ENCODE measurements at regions not wholly inside any gene's neighbourhood (a gene's known extent, or its start where the extent isn't known, plus 50 kb on each side); places are given as distances from the start of the nearest gene placed in this dataset.

- TF ChIP-seq EZH2phosphoT487 (conservative IDR thresholded peaks at IDR 0.05; ENCODE audit: low read length) (no peak), CTCF (IDR thresholded peaks at IDR 0.05; ENCODE audit: insufficient read depth, low read length, poor library complexity, severe bottlenecking) (no peak)
- no peaks in the 10 kb centered on the region for H3K9me2 ChIP-seq (replicated peaks; ENCODE audit: insufficient read depth, low read length)
- H3K9ac ChIP-seq (ENCODE audit: low read length) = no peak overlapping the region
- H3K9me3 ChIP-seq (ENCODE audit: insufficient read depth, low read length) = no peaks in the 10 kb centered on the region
- no peaks in the 10 kb centered on the region for H3F3A ChIP-seq (ENCODE audit: insufficient read depth)
- H3K79me2 ChIP-seq (ENCODE audit: insufficient read depth, low read length) = no peaks in the 10 kb centered on the region
- no peak overlapping the region for H3K27ac ChIP-seq (ENCODE audit: low read depth, low read length)
- H3K4me2 ChIP-seq (ENCODE audit: low read depth, low read length, poor library complexity, severe bottlenecking) = no peak overlapping the region
- H2AFZ ChIP-seq (ENCODE audit: low read depth, low read length, severe bottlenecking) = no peak overlapping the region
- H3K27me3 ChIP-seq (ENCODE audit: low read length) = no peaks in the 10 kb centered on the region
- no peaks in the 10 kb centered on the region for H4K20me1 ChIP-seq (ENCODE audit: low read depth, low read length)
- H3K36me3 ChIP-seq (ENCODE audit: low read length) = no peaks in the 10 kb centered on the region
- no peak overlapping the region for H3K4me3 ChIP-seq (ENCODE audit: insufficient read depth, low read length, poor library complexity, severe bottlenecking)
These were observed 243.1 kb downstream of the C12orf75 start for GRCh38 chr12:105573574-105573973.

- TF ChIP-seq CTCF (IDR thresholded peaks at IDR 0.05; ENCODE audit: insufficient read depth, low read length, poor library complexity, severe bottlenecking) = no peak
- no peak for TF ChIP-seq EZH2phosphoT487 (conservative IDR thresholded peaks at IDR 0.05; ENCODE audit: low read length)
- no peak overlapping the region for H2AFZ ChIP-seq (ENCODE audit: low read depth, low read length, severe bottlenecking)
These were observed 243.7 kb downstream of the C12orf75 start for GRCh38 chr12:105574056-105574715.

GRCh38 chr12:105575235-105575634, 244.7 kb downstream of the C12orf75 start:
- H3K9me2 ChIP-seq (replicated peaks; ENCODE audit: insufficient read depth, low read length) = no peaks in the 10 kb centered on the region
- TF ChIP-seq CTCF (IDR thresholded peaks at IDR 0.05; ENCODE audit: insufficient read depth, low read length, poor library complexity, severe bottlenecking) = no peak
- no peak for TF ChIP-seq EZH2phosphoT487 (conservative IDR thresholded peaks at IDR 0.05; ENCODE audit: low read length)
- H3K4me2 ChIP-seq (ENCODE audit: low read depth, low read length, poor library complexity, severe bottlenecking) = no peak overlapping the region
- H3K27me3 ChIP-seq (ENCODE audit: low read length) = no peaks in the 10 kb centered on the region
- no peak overlapping the region for H2AFZ ChIP-seq (ENCODE audit: low read depth, low read length, severe bottlenecking)
- no peaks in the 10 kb centered on the region for H4K20me1 ChIP-seq (ENCODE audit: low read depth, low read length)
- no peaks in the 10 kb centered on the region for H3F3A ChIP-seq (ENCODE audit: insufficient read depth)
- no peaks in the 10 kb centered on the region for H3K9me3 ChIP-seq (ENCODE audit: insufficient read depth, low read length)
- H3K27ac ChIP-seq (ENCODE audit: low read depth, low read length) = no peak overlapping the region
- H3K4me3 ChIP-seq (ENCODE audit: insufficient read depth, low read length, poor library complexity, severe bottlenecking) = no peak overlapping the region
- no peaks in the 10 kb centered on the region for H3K79me2 ChIP-seq (ENCODE audit: insufficient read depth, low read length)
- no peak overlapping the region for H3K9ac ChIP-seq (ENCODE audit: low read length)
- no peaks in the 10 kb centered on the region for H3K36me3 ChIP-seq (ENCODE audit: low read length)

More at GRCh38 chr12:105574056-105574715, 243.7 kb downstream of the C12orf75 start:
- Histone ChIP-seq H3K9ac (ENCODE audit: low read length) (no peak overlapping the region), H3F3A (ENCODE audit: insufficient read depth) (no peaks in the 10 kb centered on the region), H3K4me2 (ENCODE audit: low read depth, low read length, poor library complexity, severe bottlenecking) (no peak overlapping the region), H4K20me1 (ENCODE audit: low read depth, low read length) (no peaks in the 10 kb centered on the region), H3K79me2 (ENCODE audit: insufficient read depth, low read length) (no peaks in the 10 kb centered on the region), H3K9me2 (replicated peaks; ENCODE audit: insufficient read depth, low read length) (no peaks in the 10 kb centered on the region), H3K27ac (ENCODE audit: low read depth, low read length) (no peak overlapping the region), H3K27me3 (ENCODE audit: low read length) (no peaks in the 10 kb centered on the region), H3K4me3 (ENCODE audit: insufficient read depth, low read length, poor library complexity, severe bottlenecking) (no peak overlapping the region), H3K36me3 (ENCODE audit: low read length) (no peaks in the 10 kb centered on the region), H3K9me3 (ENCODE audit: insufficient read depth, low read length) (no peaks in the 10 kb centered on the region)
